Nephron progenitor cell (in vitro differentiated cells): ENCODE measurements at regions not wholly inside any gene's neighbourhood (a gene's known extent, or its start where the extent isn't known, plus 50 kb on each side); places are given as distances from the start of the nearest gene placed in this dataset.
"Not testable (repeated sequence)": the region's sequence is repeated elsewhere in the genome, so short reads cannot be mapped to it uniquely, and the experiment has no call there.

Experiments used
- DNase-seq: peaks from one replicate; pipeline ENCODE4 v3.0.0; 2021
- H3K27ac Mint-ChIP-seq: 2 replicates; pipeline ENCODE4 v1.8.0; 2021; ENCODE audit warnings: mild to moderate bottlenecking, moderate library complexity, mixed read lengths
- H3K27me3 Mint-ChIP-seq: 2 replicates; pipeline ENCODE4 v1.8.0; 2021; ENCODE audit warnings: mild to moderate bottlenecking, low read depth, mixed read lengths; ENCODE audit not compliant: poor library complexity
- H3K36me3 Mint-ChIP-seq: 2 replicates; pipeline ENCODE4 v1.8.0; 2021; ENCODE audit warnings: low read depth, mixed read lengths
- H3K4me1 Mint-ChIP-seq: 2 replicates; pipeline ENCODE4 v1.8.0; 2021; ENCODE audit warnings: mixed read lengths
- H3K4me3 Mint-ChIP-seq: 2 replicates; pipeline ENCODE4 v1.8.0; 2021; ENCODE audit warnings: mild to moderate bottlenecking, moderate library complexity, mixed read lengths
- H3K9me3 Mint-ChIP-seq: 2 replicates; pipeline ENCODE4 v1.8.0; 2021; ENCODE audit warnings: mild to moderate bottlenecking, moderate library complexity, mixed read lengths
- TF ChIP-seq, protein P1 (sequence below): fragments of 200-600 bp; sonication (generic); IDR thresholded peaks from 2 replicates; pipeline ENCODE4 v1.5.0; 2021; ENCODE audit warnings: antibody characterized with exemption

DNA sequence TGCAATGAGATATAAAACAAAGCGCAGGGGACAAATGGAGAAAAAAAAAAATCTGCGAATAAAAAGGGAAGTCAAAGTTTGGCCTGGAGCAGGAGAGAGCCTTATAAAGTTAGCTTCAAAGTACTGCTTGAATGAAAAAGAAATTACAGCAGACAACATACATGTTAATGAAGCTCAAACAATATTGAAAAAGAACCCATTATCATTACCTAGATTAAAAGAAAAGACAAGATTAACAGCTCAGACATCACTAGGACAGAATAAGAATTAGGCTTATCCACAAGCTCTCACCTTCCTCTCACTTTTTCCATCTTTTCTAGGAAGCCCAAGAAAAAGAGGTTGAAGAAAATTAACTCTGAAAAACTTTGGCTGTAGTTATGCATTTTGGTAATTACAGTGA lies 503.5 kb downstream of the ETNK1 start:
- peaks cover 4% of the 10 kb centered on the region for H3K27me3 Mint-ChIP-seq
- TF ChIP-seq, protein P1, sequence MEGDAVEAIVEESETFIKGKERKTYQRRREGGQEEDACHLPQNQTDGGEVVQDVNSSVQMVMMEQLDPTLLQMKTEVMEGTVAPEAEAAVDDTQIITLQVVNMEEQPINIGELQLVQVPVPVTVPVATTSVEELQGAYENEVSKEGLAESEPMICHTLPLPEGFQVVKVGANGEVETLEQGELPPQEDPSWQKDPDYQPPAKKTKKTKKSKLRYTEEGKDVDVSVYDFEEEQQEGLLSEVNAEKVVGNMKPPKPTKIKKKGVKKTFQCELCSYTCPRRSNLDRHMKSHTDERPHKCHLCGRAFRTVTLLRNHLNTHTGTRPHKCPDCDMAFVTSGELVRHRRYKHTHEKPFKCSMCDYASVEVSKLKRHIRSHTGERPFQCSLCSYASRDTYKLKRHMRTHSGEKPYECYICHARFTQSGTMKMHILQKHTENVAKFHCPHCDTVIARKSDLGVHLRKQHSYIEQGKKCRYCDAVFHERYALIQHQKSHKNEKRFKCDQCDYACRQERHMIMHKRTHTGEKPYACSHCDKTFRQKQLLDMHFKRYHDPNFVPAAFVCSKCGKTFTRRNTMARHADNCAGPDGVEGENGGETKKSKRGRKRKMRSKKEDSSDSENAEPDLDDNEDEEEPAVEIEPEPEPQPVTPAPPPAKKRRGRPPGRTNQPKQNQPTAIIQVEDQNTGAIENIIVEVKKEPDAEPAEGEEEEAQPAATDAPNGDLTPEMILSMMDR = no peak
- DNase-seq = no peak

DNA sequence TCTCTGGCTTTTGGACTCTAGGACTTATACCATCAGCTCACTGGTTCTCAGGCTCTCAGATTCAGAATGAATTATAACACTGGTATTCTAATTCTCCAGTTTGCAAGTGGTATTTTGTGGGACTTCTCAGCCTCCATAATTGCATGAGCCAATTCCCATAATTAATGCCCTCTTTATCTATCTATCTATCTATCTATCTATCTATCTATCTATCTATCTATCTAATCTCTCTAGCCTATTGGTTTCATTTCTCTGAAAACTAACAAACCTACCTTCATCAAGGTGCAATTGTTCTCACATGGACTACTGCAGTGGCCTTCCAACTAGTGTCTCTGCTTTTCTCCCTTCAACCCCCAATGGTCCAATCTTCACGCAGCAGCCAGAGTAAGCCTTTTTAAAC lies 507.4 kb downstream of the ETNK1 start:
- Mint-ChIP-seq H3K36me3 (no peaks in the 10 kb centered on the region), H3K4me3 (no peak overlapping the region), H3K27ac (no peak overlapping the region), H3K27me3 (peaks cover 4% of the 10 kb centered on the region), H3K4me1 (no peaks in the 10 kb centered on the region), H3K9me3 (no peaks in the 10 kb centered on the region)
- TF ChIP-seq, protein P1 = no peak
- DNase-seq = no peak

More for the DNA sequence above, 503.5 kb downstream of the ETNK1 start:
- Mint-ChIP-seq H3K36me3 (no peaks in the 10 kb centered on the region), H3K9me3 (no peaks in the 10 kb centered on the region), H3K27ac (no peak overlapping the region), H3K4me1 (no peaks in the 10 kb centered on the region), H3K4me3 (no peak overlapping the region)

DNA sequence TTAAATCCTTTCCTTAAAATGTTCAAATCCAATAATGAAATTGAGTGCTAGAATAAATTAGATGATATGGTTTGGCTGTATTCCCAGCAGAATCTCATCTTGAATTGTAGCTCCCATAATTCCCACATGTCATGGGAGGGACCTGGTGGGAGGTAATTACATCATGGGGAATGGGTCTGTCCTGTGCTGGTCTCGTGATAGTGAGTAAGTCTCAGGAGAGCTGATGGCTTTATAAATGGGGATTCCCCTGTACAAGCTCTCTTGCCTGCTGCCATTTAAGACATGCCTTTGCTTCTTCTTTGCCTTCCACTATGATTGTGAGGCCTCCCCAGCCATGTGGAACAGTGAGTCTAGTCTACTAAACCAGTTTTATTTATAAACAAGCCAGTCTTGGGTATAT lies 508.5 kb downstream of the ETNK1 start:
- H3K9me3 Mint-ChIP-seq = no peaks in the 10 kb centered on the region
- peaks cover under 1% of the 10 kb centered on the region for H3K27me3 Mint-ChIP-seq
- TF ChIP-seq, protein P1 = no peak
- H3K36me3 Mint-ChIP-seq = no peaks in the 10 kb centered on the region
- no peaks in the 10 kb centered on the region for H3K4me1 Mint-ChIP-seq
- no peak for DNase-seq
- H3K27ac Mint-ChIP-seq = no peak overlapping the region
- H3K4me3 Mint-ChIP-seq = no peak overlapping the region

DNA sequence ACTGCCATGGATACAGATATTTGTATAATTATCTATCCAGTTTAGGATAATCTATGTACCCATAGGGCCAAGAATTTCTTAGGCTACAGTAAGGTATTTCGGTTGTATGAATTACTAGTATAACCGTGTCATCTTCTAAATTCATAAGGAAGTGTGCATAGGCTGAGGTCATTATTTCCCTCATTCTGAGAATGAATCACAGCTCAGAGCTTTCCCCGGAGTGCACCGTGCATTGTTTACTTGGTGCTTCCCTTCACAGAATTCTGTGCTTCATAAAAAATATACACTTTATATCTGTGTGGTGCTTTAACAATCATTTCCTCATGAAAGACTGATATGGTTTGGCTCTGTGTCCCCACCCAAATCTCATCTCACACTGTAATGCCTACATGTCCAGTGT lies 514.1 kb downstream of the ETNK1 start:
- H3K27ac Mint-ChIP-seq = no peak overlapping the region
- H3K4me1 Mint-ChIP-seq = no peaks in the 10 kb centered on the region
- no peaks in the 10 kb centered on the region for H3K27me3 Mint-ChIP-seq
- H3K9me3 Mint-ChIP-seq = peaks cover 15% of the 10 kb centered on the region
- DNase-seq = no peak
- H3K36me3 Mint-ChIP-seq = no peaks in the 10 kb centered on the region
- no peak overlapping the region for H3K4me3 Mint-ChIP-seq
- TF ChIP-seq, protein P1 = no peak

DNA sequence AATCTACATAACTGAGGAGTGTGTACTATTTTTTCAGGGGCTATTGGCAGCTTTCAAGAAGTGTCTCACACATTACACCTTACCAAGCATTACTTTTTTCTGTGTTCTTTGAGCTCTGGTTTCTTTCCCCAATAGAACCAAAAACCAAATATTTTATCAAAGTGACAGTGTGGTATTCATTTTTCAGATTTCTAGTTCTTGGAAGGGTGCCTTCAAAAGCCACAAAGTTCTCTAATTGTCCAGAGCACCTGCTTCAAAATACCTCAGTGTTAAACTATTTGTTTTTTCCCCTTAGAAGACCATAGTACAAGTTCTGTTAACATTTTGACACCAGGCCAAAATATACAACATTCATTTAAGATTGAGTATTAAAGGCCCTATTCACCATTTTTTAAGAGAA lies 515.7 kb downstream of the ETNK1 start:
- Mint-ChIP-seq H3K36me3 (peaks cover 7% of the 10 kb centered on the region), H3K4me3 (no peak overlapping the region), H3K4me1 (no peaks in the 10 kb centered on the region), H3K27me3 (no peaks in the 10 kb centered on the region), H3K9me3 (peaks cover 32% of the 10 kb centered on the region), H3K27ac (no peak overlapping the region)
- TF ChIP-seq, protein P1 = no peak
- DNase-seq = no peak

DNA sequence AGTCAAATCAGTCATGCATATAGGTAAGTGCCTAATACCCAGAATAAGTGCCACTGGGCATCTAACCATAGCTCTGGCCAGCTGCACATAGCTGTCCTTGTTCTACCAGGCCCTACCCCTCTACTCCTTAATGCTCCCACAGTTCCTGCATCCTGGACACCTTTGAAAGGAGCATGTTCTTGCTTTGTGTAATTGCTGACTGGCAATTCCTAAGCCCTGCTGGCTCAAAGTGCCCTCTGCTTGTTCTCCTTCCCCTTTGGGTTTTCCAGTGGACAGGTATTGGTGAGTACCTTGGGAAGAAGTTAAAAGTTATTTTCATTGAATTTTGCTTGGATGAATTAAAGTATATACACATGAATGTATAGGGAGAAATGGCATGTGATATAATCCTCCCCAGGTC lies 516.4 kb downstream of the ETNK1 start:
- Mint-ChIP-seq H3K36me3 (peaks cover 8% of the 10 kb centered on the region), H3K4me3 (no peak overlapping the region), H3K27me3 (no peaks in the 10 kb centered on the region), H3K4me1 (no peaks in the 10 kb centered on the region), H3K27ac (no peak overlapping the region), H3K9me3 (peaks cover 38% of the 10 kb centered on the region)
- TF ChIP-seq, protein P1 = no peak
- DNase-seq = no peak

DNA sequence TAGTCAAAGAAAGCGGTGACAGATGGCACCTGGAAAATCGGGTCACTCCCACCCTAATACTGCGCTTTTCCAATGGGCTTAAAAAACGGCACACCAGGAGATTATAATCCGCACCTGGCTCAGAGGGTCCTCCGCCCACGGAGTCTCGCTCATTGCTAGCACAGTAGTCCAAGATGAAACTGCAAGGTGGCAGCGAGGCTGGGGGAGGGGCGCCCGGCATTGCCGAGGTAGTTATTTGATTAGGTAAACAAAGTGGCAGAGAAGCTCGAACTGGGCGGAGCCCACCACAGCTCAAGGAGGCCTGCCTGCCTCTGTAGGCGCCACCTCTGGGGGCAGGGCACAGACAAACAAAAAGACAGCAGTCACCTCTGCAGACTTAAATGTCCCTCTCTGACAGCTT lies 521.1 kb downstream of the ETNK1 start:
- DNase-seq, H3K27ac Mint-ChIP-seq, H3K4me1 Mint-ChIP-seq, H3K27me3 Mint-ChIP-seq, H3K4me3 Mint-ChIP-seq, H3K36me3 Mint-ChIP-seq: not testable (repeated sequence)
- peaks cover 64% of the 10 kb centered on the region for H3K9me3 Mint-ChIP-seq
